K562 (cell line): ENCODE measurements at regions not wholly inside any gene's neighbourhood (a gene's known extent, or its start where the extent isn't known, plus 50 kb on each side); places are given as distances from the start of the nearest gene placed in this dataset.

ENCODE experiments used
- ATAC-seq: fragments of 200-7000 bp; cut with Tn5 transposase; 3 replicates; pipeline ENCODE4 v1.9.1; 2020; ENCODE audit warnings: moderate library complexity
- BruUV-seq: library from RNA; stranded (reverse); fragments of 400-500 nt; replicated peaks from 2 replicates; lab custom pipeline; 2021; lab: Mats Ljungman, UMichigan
- CTCF ChIA-PET: fragments of 300-600 bp; formaldehyde crosslinking; extraction: SDS; loops from one replicate; lab custom pipeline; 2021; ENCODE audit warnings: low intra/inter-chr PET ratio; lab: Yijun Ruan, JAX
- POLR2A ChIA-PET: fragments of 300-600, 350-650 bp; sonication (Branson Sonifier 250); formaldehyde crosslinking; extraction: SDS; loops from one replicate; lab custom pipeline; 2021; ENCODE audit warnings: antibody characterized with exemption, inconsistent platforms; lab: Yijun Ruan, JAX
- DNase-seq, 4 experiments: peaks; one replicate each; pipeline versions ENCODE4 v3.0.0 to v3.0.0-alpha.2; 2011 to 2018; ENCODE audit warnings: low spot score in 3 of 4, mixed read lengths in 3 of 4; ENCODE audit errors: extremely low read depth in 1 of 4
- FAIRE-seq: peaks from 2 replicates; lab custom pipeline; 2011; peaks lifted over from hg19 to GRCh38; lab: Jason Lieb, UNC
- H2AFZ ChIP-seq: 2 replicates; pipeline ENCODE4 v1.6.0; 2011; ENCODE audit warnings: low read depth, low read length, control low read depth, inconsistent platforms
- H3K27ac ChIP-seq: fragments of 200-600 bp; 3 replicates; pipeline ENCODE4 v1.8.0; 2011; ENCODE audit warnings: low read depth, mild to moderate bottlenecking, control low read depth, inconsistent platforms, low read length, moderate library complexity, mixed read lengths; ENCODE audit errors: extremely low read depth
- H3K27me3 ChIP-seq, 2 experiments: fragments of 300-600 bp in 1 of 2; 2 replicates in 1 of 2; 3 replicates in 1 of 2; pipeline versions ENCODE4 v1.6.0 to v1.8.0; 2011; ENCODE audit warnings: inconsistent platforms in 2 of 2, low read length in 2 of 2, mild to moderate bottlenecking in 1 of 2, mixed read lengths in 1 of 2, moderate library complexity in 1 of 2; ENCODE audit not compliant: control insufficient read depth in 2 of 2, insufficient read depth in 2 of 2
- H3K36me3 ChIP-seq: fragments of 300-600 bp; 3 replicates; pipeline ENCODE4 v1.8.0; 2011; ENCODE audit warnings: mild to moderate bottlenecking, low read length, inconsistent platforms; ENCODE audit not compliant: control insufficient read depth, insufficient read depth
- H3K4me1 ChIP-seq, 2 experiments: fragments of 200-600 bp in 1 of 2; replicated peaks in 1 of 2; 2 replicates in 1 of 2; 3 replicates in 1 of 2; pipeline versions ENCODE4 v1.5.1 to v1.8.0; 2011; ENCODE audit warnings: inconsistent platforms in 2 of 2, low read length in 2 of 2, mild to moderate bottlenecking in 1 of 2, mixed read lengths in 1 of 2, moderate library complexity in 1 of 2; ENCODE audit not compliant: control insufficient read depth in 2 of 2, insufficient read depth in 2 of 2
- H3K4me2 ChIP-seq: 2 replicates; pipeline ENCODE4 v1.6.1; 2011; ENCODE audit warnings: low read length, control low read depth, inconsistent platforms, mixed read lengths; ENCODE audit not compliant: insufficient read depth
- H3K4me3 ChIP-seq: fragments of 200-600 bp; sonication (generic), shearing (Covaris generic); 2 replicates; pipeline ENCODE4 v1.5.1; 2016; ENCODE audit warnings: control low read depth, inconsistent platforms
- H3K79me2 ChIP-seq: fragments of 200-600 bp; 3 replicates; pipeline ENCODE4 v1.8.0; 2011; ENCODE audit warnings: low read length, inconsistent platforms; ENCODE audit not compliant: control insufficient read depth, insufficient read depth
- H3K9ac ChIP-seq, 2 experiments: 2 replicates each; pipeline versions ENCODE4 v1.6.0 to v1.6.1; 2011; ENCODE audit warnings: low read depth in 2 of 2, low read length in 2 of 2, control low read depth in 1 of 2, inconsistent platforms in 1 of 2, mild to moderate bottlenecking in 1 of 2, mixed read lengths in 1 of 2; ENCODE audit not compliant: insufficient read depth in 1 of 2
- H3K9me1 ChIP-seq: one replicate; pipeline ENCODE4 v1.6.0; 2011; ENCODE audit warnings: inconsistent platforms, mild to moderate bottlenecking, low read length, moderate library complexity; ENCODE audit not compliant: control insufficient read depth, insufficient read depth
- H3K9me3 ChIP-seq: replicated peaks from 2 replicates; pipeline ENCODE4 v1.5.1; 2011; ENCODE audit warnings: low read depth, low read length, inconsistent platforms; ENCODE audit not compliant: control insufficient read depth, insufficient read depth
- H4K20me1 ChIP-seq: replicated peaks from 2 replicates; pipeline ENCODE4 v1.6.1; 2011; ENCODE audit warnings: low read length, inconsistent platforms, mixed read lengths; ENCODE audit not compliant: control insufficient read depth, insufficient read depth
- BACH1 ChIP-seq: fragments of 200-800 bp; sonication (Bioruptor generic); IDR thresholded peaks from 2 replicates; pipeline ENCODE4 v1.6.1; 2016; ENCODE audit warnings: missing genetic modification characterization, missing compliant biosample characterization
- CBX8 ChIP-seq: fragments of 200-600 bp; sonication (generic); IDR thresholded peaks from 2 replicates; pipeline ENCODE4 v1.6.1; 2012; ENCODE audit warnings: borderline replicate concordance, mixed run types, low read depth, mild to moderate bottlenecking, moderate library complexity, mixed read lengths, low read length, control low read depth, inconsistent platforms; ENCODE audit not compliant: poor library complexity, severe bottlenecking; ENCODE audit errors: extremely low read depth
- DNMT1 ChIP-seq: fragments of 450-650 bp; IDR thresholded peaks from 2 replicates; pipeline ENCODE4 v1.6.1; 2016; ENCODE audit warnings: antibody characterized with exemption, mild to moderate bottlenecking
- EP300 ChIP-seq: IDR thresholded peaks from 2 replicates; pipeline ENCODE4 v1.6.1; 2012; ENCODE audit warnings: low read length, improper control_type of control experiment
- ETV6 ChIP-seq, 3 experiments: fragments of 150-350 bp in 1 of 3; sonication (generic) in 1 of 3; formaldehyde crosslinking in 1 of 3; IDR thresholded peaks; 2 replicates each; pipeline versions ENCODE4 v1.6.1 to v1.8.0; 2014 to 2022; ENCODE audit warnings: borderline replicate concordance in 2 of 3, low read depth in 2 of 3, antibody characterized with exemption in 1 of 3, low read length in 1 of 3, mild to moderate bottlenecking in 1 of 3, missing genetic modification reagents in 1 of 3
- FOXA1 ChIP-seq: fragments of 450-650 bp; IDR thresholded peaks from 2 replicates; pipeline ENCODE4 v1.6.1; 2016; ENCODE audit warnings: mild to moderate bottlenecking, borderline replicate concordance
- NCOA1 ChIP-seq: fragments of 450-650 bp; IDR thresholded peaks from 2 replicates; pipeline ENCODE4 v1.6.1; 2016; ENCODE audit warnings: low read depth
- POLR3G ChIP-seq: IDR thresholded peaks from 2 replicates; pipeline ENCODE4 v1.6.1; 2011; ENCODE audit not compliant: insufficient read length, insufficient replicate concordance; ENCODE audit errors: extremely low read depth
- RBM25 ChIP-seq: fragments of 200-400 bp; formaldehyde crosslinking; IDR thresholded peaks from 2 replicates; pipeline ENCODE4 v1.6.1; 2018; ENCODE audit warnings: low read length, low read depth, moderate library complexity; ENCODE audit not compliant: severe bottlenecking
- SMARCA5 ChIP-seq: fragments of 450-650 bp; IDR thresholded peaks from 2 replicates; pipeline ENCODE4 v1.6.1; 2016
- TAL1 ChIP-seq: fragments of 450-650 bp; IDR thresholded peaks from 2 replicates; pipeline ENCODE4 v1.6.1; 2016; ENCODE audit warnings: mild to moderate bottlenecking
- TFAM ChIP-seq: fragments of 250-450 bp; sonication (Bioruptor Pico); conservative IDR thresholded peaks from 2 replicates; pipeline ENCODE4 v1.5.0; 2021; ENCODE audit warnings: mild to moderate bottlenecking, moderate library complexity
- ZNF224 ChIP-seq: sonication (generic); formaldehyde crosslinking; IDR thresholded peaks from 2 replicates; pipeline ENCODE4 v1.8.0; 2022; ENCODE audit warnings: mild to moderate bottlenecking, missing genetic modification reagents
- ZNF431 ChIP-seq: sonication (generic); formaldehyde crosslinking; IDR thresholded peaks from 2 replicates; pipeline ENCODE4 v1.8.0; 2022; ENCODE audit warnings: mild to moderate bottlenecking, missing genetic modification reagents
- WGBS: fragments of 100-300 bp; shearing (Covaris generic); methylation state at CpG from one replicate; pipeline ENCODE4 v1.1.6; 2016; ENCODE audit warnings: low coverage, mixed read lengths; ENCODE audit not compliant: insufficient coverage; ENCODE audit errors: missing lambda C conversion rate; 5-methylcytosine and 5-hydroxymethylcytosine counted together
- in situ Hi-C: fragments of 300-500 bp; cut with MboI; formaldehyde crosslinking; loops from 4 replicates; pipeline ENCODE4 v1.15.0; 2018; ENCODE audit warnings: inconsistent platforms, mixed read lengths
- intact Hi-C: fragments of 100-400 bp; cut with micrococcal nuclease; formaldehyde crosslinking; loops from 2 replicates; pipeline ENCODE4 v1.14.2; 2022
- TF ChIP-seq, protein P1 (sequence below): fragments of 250-450 bp; sonication (Bioruptor Pico); IDR thresholded peaks from 2 replicates; pipeline ENCODE4 v1.5.0; 2022; ENCODE audit warnings: mild to moderate bottlenecking
- TF ChIP-seq, protein P2 (sequence below): fragments of 250-450 bp; sonication (Bioruptor Pico); IDR thresholded peaks from 2 replicates; pipeline ENCODE4 v1.9.0; 2021; ENCODE audit warnings: mild to moderate bottlenecking
- TF ChIP-seq, protein P3 (sequence below): sonication (generic); formaldehyde crosslinking; IDR thresholded peaks from 2 replicates; pipeline ENCODE4 v1.8.0; 2022; ENCODE audit warnings: mild to moderate bottlenecking, missing genetic modification reagents, borderline replicate concordance

DNA sequence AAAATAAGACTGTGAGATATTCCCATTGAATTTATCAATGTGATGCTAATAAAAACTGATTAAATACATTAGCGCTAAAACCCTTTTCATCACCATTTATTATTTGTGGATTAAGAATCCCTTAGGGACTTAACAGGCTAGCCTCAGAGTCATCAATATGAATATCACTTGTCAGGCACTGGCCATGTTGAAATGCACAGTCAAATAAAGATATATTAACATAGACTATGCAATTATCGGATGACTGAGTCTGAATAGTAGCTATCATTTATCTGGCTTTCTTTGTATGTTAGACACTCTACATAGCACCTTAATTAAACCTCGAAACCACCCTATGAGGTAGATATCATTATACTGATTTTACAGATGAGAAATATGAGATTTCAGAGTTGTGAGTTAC, 213.6 kb downstream of the RDH14 start:
- Histone ChIP-seq H3K27me3 (no peaks in the 10 kb centered on the region), H3K9me3 (no peaks in the 10 kb centered on the region; the same call in 1 of the 2 replicates), H3K4me3 (no peak overlapping the region), H3K27ac (no peak overlapping the region), H3K9me1 (no peaks in the 10 kb centered on the region), H3K36me3 (no peaks in the 10 kb centered on the region), H4K20me1 (no peaks in the 10 kb centered on the region), H3K4me1 (no peaks in the 10 kb centered on the region), H2AFZ (no peak overlapping the region), H3K79me2 (no peaks in the 10 kb centered on the region), H3K4me2 (no peak overlapping the region), H3K9ac (no peak overlapping the region)
- in situ Hi-C loops (no loop called here), intact Hi-C loops (no loop called here)
- TF ChIP-seq TAL1 (no peak), CBX8 (no peak), ZNF224 (CRISPR knock-in tag) (no peak), BACH1 (tag) (no peak), ETV6 (IDR thresholded peaks at IDR 0.05; ENCODE audit: borderline replicate concordance in 1 of 2, low read depth in 2 of 2, low read length in 1 of 2) (no peak), ETV6 (CRISPR knock-in tag; IDR thresholded peaks at IDR 0.05; ENCODE audit: borderline replicate concordance) (no peak), NCOA1 (no peak), RBM25 (no peak), EP300 (no peak), POLR3G (no peak), FOXA1 (no peak), SMARCA5 (no peak), DNMT1 (no peak), ZNF431 (CRISPR knock-in tag) (no peak), TFAM (CRISPR knock-in tag) (no peak)
- TF ChIP-seq, protein P1, sequence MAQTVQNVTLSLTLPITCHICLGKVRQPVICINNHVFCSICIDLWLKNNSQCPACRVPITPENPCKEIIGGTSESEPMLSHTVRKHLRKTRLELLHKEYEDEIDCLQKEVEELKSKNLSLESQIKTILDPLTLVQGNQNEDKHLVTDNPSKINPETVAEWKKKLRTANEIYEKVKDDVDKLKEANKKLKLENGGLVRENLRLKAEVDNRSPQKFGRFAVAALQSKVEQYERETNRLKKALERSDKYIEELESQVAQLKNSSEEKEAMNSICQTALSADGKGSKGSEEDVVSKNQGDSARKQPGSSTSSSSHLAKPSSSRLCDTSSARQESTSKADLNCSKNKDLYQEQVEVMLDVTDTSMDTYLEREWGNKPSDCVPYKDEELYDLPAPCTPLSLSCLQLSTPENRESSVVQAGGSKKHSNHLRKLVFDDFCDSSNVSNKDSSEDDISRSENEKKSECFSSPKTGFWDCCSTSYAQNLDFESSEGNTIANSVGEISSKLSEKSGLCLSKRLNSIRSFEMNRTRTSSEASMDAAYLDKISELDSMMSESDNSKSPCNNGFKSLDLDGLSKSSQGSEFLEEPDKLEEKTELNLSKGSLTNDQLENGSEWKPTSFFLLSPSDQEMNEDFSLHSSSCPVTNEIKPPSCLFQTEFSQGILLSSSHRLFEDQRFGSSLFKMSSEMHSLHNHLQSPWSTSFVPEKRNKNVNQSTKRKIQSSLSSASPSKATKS (CRISPR knock-in tag): no peak
- TF ChIP-seq, protein P2, sequence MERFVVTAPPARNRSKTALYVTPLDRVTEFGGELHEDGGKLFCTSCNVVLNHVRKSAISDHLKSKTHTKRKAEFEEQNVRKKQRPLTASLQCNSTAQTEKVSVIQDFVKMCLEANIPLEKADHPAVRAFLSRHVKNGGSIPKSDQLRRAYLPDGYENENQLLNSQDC (CRISPR knock-in tag): no peak
- TF ChIP-seq, protein P3, sequence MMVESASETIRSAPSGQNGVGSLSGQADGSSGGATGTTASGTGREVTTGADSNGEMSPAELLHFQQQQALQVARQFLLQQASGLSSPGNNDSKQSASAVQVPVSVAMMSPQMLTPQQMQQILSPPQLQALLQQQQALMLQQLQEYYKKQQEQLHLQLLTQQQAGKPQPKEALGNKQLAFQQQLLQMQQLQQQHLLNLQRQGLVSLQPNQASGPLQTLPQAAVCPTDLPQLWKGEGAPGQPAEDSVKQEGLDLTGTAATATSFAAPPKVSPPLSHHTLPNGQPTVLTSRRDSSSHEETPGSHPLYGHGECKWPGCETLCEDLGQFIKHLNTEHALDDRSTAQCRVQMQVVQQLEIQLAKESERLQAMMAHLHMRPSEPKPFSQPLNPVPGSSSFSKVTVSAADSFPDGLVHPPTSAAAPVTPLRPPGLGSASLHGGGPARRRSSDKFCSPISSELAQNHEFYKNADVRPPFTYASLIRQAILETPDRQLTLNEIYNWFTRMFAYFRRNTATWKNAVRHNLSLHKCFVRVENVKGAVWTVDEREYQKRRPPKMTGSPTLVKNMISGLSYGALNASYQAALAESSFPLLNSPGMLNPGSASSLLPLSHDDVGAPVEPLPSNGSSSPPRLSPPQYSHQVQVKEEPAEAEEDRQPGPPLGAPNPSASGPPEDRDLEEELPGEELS: no peak
- ATAC-seq: no peak
- 3% methylated on average over 3 of the region's 3 CpGs for WGBS
- no TSS peak for BruUV-seq
- no peak for FAIRE-seq
- CTCF ChIA-PET: no interaction called here
- DNase-seq: no peak
- POLR2A ChIA-PET: interaction anchor here (0.7 kb wide), 1 partner anchor 1263 kb away, joined by 3 read pairs; no protein-coding TSS in a partner anchor
